D721Med (cell line): ENCODE measurements at regions not wholly inside any gene's neighbourhood (a gene's known extent, or its start where the extent isn't known, plus 50 kb on each side); places are given as distances from the start of the nearest gene placed in this dataset.

Experiments used
- DNase-seq: peaks from one replicate; pipeline ENCODE4 v3.0.0; 2011; ENCODE audit warnings: low spot score; ENCODE audit not compliant: insufficient read length
- FAIRE-seq: peaks from 2 replicates; lab custom pipeline; 2011; peaks lifted over from hg19 to GRCh38; lab: Jason Lieb, UNC
- TF ChIP-seq, protein P1 (sequence below): IDR thresholded peaks from 2 replicates; pipeline ENCODE4 v1.5.1; 2012; ENCODE audit warnings: mild to moderate bottlenecking, control low read depth; ENCODE audit not compliant: insufficient read depth; ENCODE audit errors: missing control alignments

DNA sequence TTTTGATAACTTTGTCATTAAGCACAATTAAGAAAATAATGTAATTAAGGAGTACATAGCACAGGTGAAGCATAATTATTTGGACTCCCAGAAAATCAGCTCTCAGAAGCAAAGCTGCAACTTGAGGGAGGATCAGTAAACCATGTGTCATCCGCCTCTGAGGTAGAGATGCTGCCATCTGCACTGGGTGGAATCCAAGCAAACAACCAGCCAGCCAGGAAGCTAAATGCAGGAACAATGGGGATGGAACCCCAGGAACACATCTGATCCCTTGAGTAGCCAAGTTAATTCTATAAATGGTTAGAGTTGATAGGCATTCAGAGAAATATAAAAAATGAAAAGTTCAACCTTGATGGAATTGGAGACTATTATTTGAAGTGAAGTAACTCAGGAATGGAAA is 520.2 kb downstream of the RFC3 start:
- TF ChIP-seq, protein P1, sequence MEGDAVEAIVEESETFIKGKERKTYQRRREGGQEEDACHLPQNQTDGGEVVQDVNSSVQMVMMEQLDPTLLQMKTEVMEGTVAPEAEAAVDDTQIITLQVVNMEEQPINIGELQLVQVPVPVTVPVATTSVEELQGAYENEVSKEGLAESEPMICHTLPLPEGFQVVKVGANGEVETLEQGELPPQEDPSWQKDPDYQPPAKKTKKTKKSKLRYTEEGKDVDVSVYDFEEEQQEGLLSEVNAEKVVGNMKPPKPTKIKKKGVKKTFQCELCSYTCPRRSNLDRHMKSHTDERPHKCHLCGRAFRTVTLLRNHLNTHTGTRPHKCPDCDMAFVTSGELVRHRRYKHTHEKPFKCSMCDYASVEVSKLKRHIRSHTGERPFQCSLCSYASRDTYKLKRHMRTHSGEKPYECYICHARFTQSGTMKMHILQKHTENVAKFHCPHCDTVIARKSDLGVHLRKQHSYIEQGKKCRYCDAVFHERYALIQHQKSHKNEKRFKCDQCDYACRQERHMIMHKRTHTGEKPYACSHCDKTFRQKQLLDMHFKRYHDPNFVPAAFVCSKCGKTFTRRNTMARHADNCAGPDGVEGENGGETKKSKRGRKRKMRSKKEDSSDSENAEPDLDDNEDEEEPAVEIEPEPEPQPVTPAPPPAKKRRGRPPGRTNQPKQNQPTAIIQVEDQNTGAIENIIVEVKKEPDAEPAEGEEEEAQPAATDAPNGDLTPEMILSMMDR: no peak
- no peak for FAIRE-seq
- DNase-seq: no peak

GRCh38 chr13:34340534-34340933 is 522.6 kb downstream of the RFC3 start:
- TF ChIP-seq, protein P1: no peak
- no peak for FAIRE-seq
- no peak for DNase-seq

GRCh38 chr13:34343413-34343940 is 525.5 kb downstream of the RFC3 start:
- DNase-seq (no peak), FAIRE-seq (no peak)
- TF ChIP-seq, protein P1: no peak

DNA sequence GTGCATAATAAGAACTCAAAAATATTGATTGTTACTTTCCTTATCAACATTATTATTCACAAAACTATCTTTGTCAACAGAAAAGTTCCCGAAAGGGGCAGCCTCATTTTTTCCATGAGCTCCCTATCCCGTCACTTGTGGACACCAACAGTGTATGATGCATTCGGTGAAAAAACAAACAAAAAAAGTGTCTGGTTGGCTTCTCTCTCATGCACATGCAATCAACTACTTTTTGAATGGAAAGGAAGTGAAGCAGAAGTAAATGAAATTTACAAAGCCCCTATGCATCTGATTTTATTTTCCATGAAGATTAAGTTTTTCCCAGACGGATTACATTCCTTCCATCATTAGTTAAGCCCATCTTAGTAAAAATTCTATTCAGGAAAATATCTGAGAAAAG is 526.9 kb downstream of the RFC3 start:
- no peak for FAIRE-seq
- TF ChIP-seq, protein P1: no peak
- DNase-seq: no peak

GRCh38 chr13:34345258-34345965 is 527.5 kb downstream of the RFC3 start:
- TF ChIP-seq, protein P1: no peak
- no peak for FAIRE-seq
- no peak for DNase-seq

- DNase-seq: no peak
- no peak for FAIRE-seq
- TF ChIP-seq, protein P1: no peak
These were observed 528.7 kb downstream of the RFC3 start for GRCh38 chr13:34346626-34347025.
